GM21526 (cell line): ENCODE measurements at regions not wholly inside any gene's neighbourhood (a gene's known extent, or its start where the extent isn't known, plus 50 kb on each side); places are given as distances from the start of the nearest gene placed in this dataset.

ENCODE experiments used
- ATAC-seq: cut with Tn5 transposase; IDR thresholded peaks from one replicate; pipeline ENCODE4 v1.9.1; 2021; ENCODE audit warnings: moderate library complexity; ENCODE audit not compliant: unreplicated experiment, low FRiP score

GRCh38 chr6:163843218-163843617, 428.7 kb downstream of the QKI start:
- no peak for ATAC-seq

GRCh38 chr6:163842467-163842866, 427.9 kb downstream of the QKI start:
- ATAC-seq: no peak

GRCh38 chr6:163841733-163842132, 427.2 kb downstream of the QKI start:
- no peak for ATAC-seq

GRCh38 chr6:163841326-163841725, 426.8 kb downstream of the QKI start:
- ATAC-seq: no peak

- ATAC-seq: no peak
Measured at GRCh38 chr6:163840880-163841279, 426.4 kb downstream of the QKI start.

- ATAC-seq: no peak
Measured at GRCh38 chr6:163839296-163839695, 424.8 kb downstream of the QKI start.

- ATAC-seq: no peak
Measured at GRCh38 chr6:163837691-163838431, 423.3 kb downstream of the QKI start.

GRCh38 chr6:163836876-163837690, 422.6 kb downstream of the QKI start:
- ATAC-seq: no peak

GRCh38 chr6:163835439-163836171, 421.1 kb downstream of the QKI start:
- ATAC-seq: no peak

- ATAC-seq: no peak
Measured at GRCh38 chr6:163834226-163834970, 419.9 kb downstream of the QKI start.

- ATAC-seq: no peak
Measured at GRCh38 chr6:163831736-163832135, 417.2 kb downstream of the QKI start.

- ATAC-seq: no peak
Measured at GRCh38 chr6:163830641-163831040, 416.1 kb downstream of the QKI start.

GRCh38 chr6:163828038-163828795, 413.7 kb downstream of the QKI start:
- ATAC-seq: no peak

- ATAC-seq: no peak
Measured at GRCh38 chr6:163827143-163827542, 412.6 kb downstream of the QKI start.

GRCh38 chr6:163826629-163827028, 412.1 kb downstream of the QKI start:
- no peak for ATAC-seq

- no peak for ATAC-seq
Measured at GRCh38 chr6:163825033-163825432, 410.5 kb downstream of the QKI start.

GRCh38 chr6:163823577-163823976, 409.1 kb downstream of the QKI start:
- ATAC-seq: no peak

- no peak for ATAC-seq
Measured at GRCh38 chr6:163820745-163821458, 406.4 kb downstream of the QKI start.

GRCh38 chr6:163820171-163820570, 405.7 kb downstream of the QKI start:
- no peak for ATAC-seq
